Stomach (tissue), 8 donors: ENCODE measurements at regions not wholly inside any gene's neighbourhood (a gene's known extent, or its start where the extent isn't known, plus 50 kb on each side); places are given as distances from the start of the nearest gene placed in this dataset.

Experiments used
- DNase-seq, 2 donors: peaks; one replicate each; pipeline versions ENCODE4 v3.0.0 to v3.0.0-alpha.2; 2013 to 2019
- H3K27ac ChIP-seq, 5 donors: fragments of 200-600 bp in 4 of 5; sonication (generic) in 4 of 5; one replicate each; pipeline ENCODE4 v1.5.1; 2013 to 2019; ENCODE audit warnings: mild to moderate bottlenecking in 1 of 5, moderate library complexity in 1 of 5
- H3K27me3 ChIP-seq, 3 donors: fragments of 200-600 bp; sonication (generic); one replicate each; pipeline ENCODE4 v1.5.1; 2017 to 2019; ENCODE audit warnings: mixed run types in 1 of 3
- H3K36me3 ChIP-seq, 4 donors: fragments of 200-600 bp; sonication (generic); 1 replicate in 3 of 4; 2 replicates in 1 of 4; pipeline ENCODE4 v1.5.1; 2016 to 2019
- H3K4me1 ChIP-seq, 4 donors: fragments of 200-600 bp; sonication (generic); one replicate each; pipeline ENCODE4 v1.5.1; 2016 to 2019
- H3K4me3 ChIP-seq, 4 donors: fragments of 200-600 bp; sonication (generic) in 3 of 4; one replicate each; pipeline ENCODE4 v1.5.1; 2016 to 2019; ENCODE audit warnings: mild to moderate bottlenecking in 1 of 4
- H3K9me3 ChIP-seq, 4 donors: fragments of 200-600 bp; sonication (generic); one replicate each; pipeline ENCODE4 v1.5.1; 2016 to 2019
- CTCF ChIP-seq, 7 experiments: fragments of 450-650 bp in 4 of 7; fragments of 200-600 bp in 3 of 7; sonication (generic) in 3 of 7; IDR thresholded peaks; one replicate each; pipeline ENCODE4 v1.5.1; 2016 to 2019; ENCODE audit warnings: antibody characterized with exemption in 7 of 7, control low read depth in 2 of 7, mild to moderate bottlenecking in 1 of 7
- EP300 ChIP-seq: sonication (generic); formaldehyde crosslinking; IDR thresholded peaks from one replicate; pipeline ENCODE4 v1.6.1; 2017; ENCODE audit warnings: antibody characterized with exemption
- POLR2A ChIP-seq, 4 donors: fragments of 450-650 bp; IDR thresholded peaks; one replicate each; pipeline ENCODE4 v1.6.1; 2016; ENCODE audit warnings: antibody characterized with exemption in 4 of 4, control low read depth in 2 of 4, mild to moderate bottlenecking in 1 of 4, moderate library complexity in 1 of 4
- POLR2AphosphoS5 ChIP-seq, 3 donors: sonication (generic); formaldehyde crosslinking; IDR thresholded peaks; one replicate each; pipeline ENCODE4 v1.6.1; 2016; ENCODE audit warnings: antibody characterized with exemption in 3 of 3
- WGBS, 5 donors: extraction: QIAGEN DNeasy Blood & Tissue Kit in 3 of 5; methylation state at CpG; one replicate each; pipeline versions ENCODE4 v1.1.5 to v1.1.7; 2013 to 2018; 5-methylcytosine and 5-hydroxymethylcytosine counted together
- intact Hi-C: fragments of 100-400 bp; cut with DNase I; formaldehyde crosslinking; loops from one replicate; pipeline ENCODE4 v1.15.1; 2023; ENCODE audit warnings: low total_unique reads
- donor health status: healthy with polysubstance abuse.
- donor health status: Bipolar disorder and iron deficiency.
- donor health status: healthy.

GRCh38 chr5:167643631-167644280 lies 647.7 kb upstream of the WWC1 start:
- 68 to 80% (median 74%) methylated on average over 3 of the region's 3 CpGs for whole genome bisulfite sequencing, 5 donors
- Histone ChIP-seq H3K36me3 (no peaks in the 10 kb centered on the region), H3K4me3 (no peak overlapping the region), H3K9me3 (no peaks in the 10 kb centered on the region), H3K4me1 (no peaks in the 10 kb centered on the region), H3K27me3 (no peaks in the 10 kb centered on the region), H3K27ac (no peak overlapping the region)
- intact Hi-C loops, result no loop called here
- DNase-seq, result no peak
- TF ChIP-seq POLR2AphosphoS5 (IDR thresholded peaks at IDR 0.05), result no peak
- TF ChIP-seq POLR2A (IDR thresholded peaks at IDR 0.05), result no peak

- intact Hi-C loops, result no loop called here
- H3K27ac ChIP-seq, result no peak overlapping the region
- TF ChIP-seq POLR2A (IDR thresholded peaks at IDR 0.05) (no peak), POLR2AphosphoS5 (IDR thresholded peaks at IDR 0.05) (no peak), EP300 (no peak), CTCF (IDR thresholded peaks at IDR 0.05) (no peak)
- no peak overlapping the region for H3K4me3 ChIP-seq
- no peaks in the 10 kb centered on the region for H3K9me3 ChIP-seq
- no peaks in the 10 kb centered on the region for H3K36me3 ChIP-seq
- 83 to 90% (median 89%) methylated on average over 2 of the region's 2 CpGs for WGBS, 5 donors
- no peaks in the 10 kb centered on the region for H3K4me1 ChIP-seq
- H3K27me3 ChIP-seq, result no peaks in the 10 kb centered on the region
- DNase-seq, result no peak
Measured at GRCh38 chr5:167644619-167645018, 646.8 kb upstream of the WWC1 start.

- no peak overlapping the region for H3K4me3 ChIP-seq
- H3K4me1 ChIP-seq, result no peaks in the 10 kb centered on the region
- intact Hi-C loops, result no loop called here
- no peak for DNase-seq
- H3K27me3 ChIP-seq, result no peaks in the 10 kb centered on the region
- no peaks in the 10 kb centered on the region for H3K9me3 ChIP-seq
- 89 to 97% (median 92%) methylated on average over 1 of the region's 1 CpG for WGBS, 5 donors
- TF ChIP-seq POLR2AphosphoS5 (IDR thresholded peaks at IDR 0.05) (no peak), EP300 (no peak), CTCF (IDR thresholded peaks at IDR 0.05) (no peak), POLR2A (IDR thresholded peaks at IDR 0.05) (no peak)
- no peak overlapping the region for H3K27ac ChIP-seq
- H3K36me3 ChIP-seq, result no peaks in the 10 kb centered on the region
Measured at GRCh38 chr5:167649471-167649870, 642.0 kb upstream of the WWC1 start.

GRCh38 chr5:167652690-167653089 lies 638.8 kb upstream of the WWC1 start:
- WGBS, 5 donors, result 73 to 79% (median 75%) methylated on average over 3 of the region's 3 CpGs
- H3K4me1 ChIP-seq, result no peaks in the 10 kb centered on the region
- no peak for TF ChIP-seq POLR2A (IDR thresholded peaks at IDR 0.05)
- TF ChIP-seq POLR2AphosphoS5 (IDR thresholded peaks at IDR 0.05), result no peak
- no peak for TF ChIP-seq EP300
- TF ChIP-seq CTCF (IDR thresholded peaks at IDR 0.05), result no peak
- no peak overlapping the region for H3K4me3 ChIP-seq
- H3K27ac ChIP-seq, result no peak overlapping the region
- DNase-seq, result no peak
- intact Hi-C loops, result no loop called here
- H3K27me3 ChIP-seq, result no peaks in the 10 kb centered on the region
- H3K36me3 ChIP-seq, result no peaks in the 10 kb centered on the region
- no peaks in the 10 kb centered on the region for H3K9me3 ChIP-seq

- H3K4me1 ChIP-seq, result no peaks in the 10 kb centered on the region
- no peaks in the 10 kb centered on the region for H3K27me3 ChIP-seq
- no peak overlapping the region for H3K27ac ChIP-seq
- WGBS, 5 donors, result 91 to 100% (median 92%) methylated on average over 1 of the region's 1 CpG
- no peaks in the 10 kb centered on the region for H3K36me3 ChIP-seq
- TF ChIP-seq POLR2AphosphoS5 (IDR thresholded peaks at IDR 0.05), result no peak
- no peak for TF ChIP-seq POLR2A (IDR thresholded peaks at IDR 0.05)
- TF ChIP-seq CTCF (IDR thresholded peaks at IDR 0.05), result no peak
- TF ChIP-seq EP300, result no peak
- intact Hi-C loops, result no loop called here
- no peaks in the 10 kb centered on the region for H3K9me3 ChIP-seq
- H3K4me3 ChIP-seq, result no peak overlapping the region
- no peak for DNase-seq
Measured at GRCh38 chr5:167653645-167654106, 637.8 kb upstream of the WWC1 start.
